ENCODE measurements at regions not wholly inside any gene's neighbourhood (a gene's known extent, or its start where the extent isn't known, plus 50 kb on each side); places are given as distances from the start of the nearest gene placed in this dataset.

DNA sequence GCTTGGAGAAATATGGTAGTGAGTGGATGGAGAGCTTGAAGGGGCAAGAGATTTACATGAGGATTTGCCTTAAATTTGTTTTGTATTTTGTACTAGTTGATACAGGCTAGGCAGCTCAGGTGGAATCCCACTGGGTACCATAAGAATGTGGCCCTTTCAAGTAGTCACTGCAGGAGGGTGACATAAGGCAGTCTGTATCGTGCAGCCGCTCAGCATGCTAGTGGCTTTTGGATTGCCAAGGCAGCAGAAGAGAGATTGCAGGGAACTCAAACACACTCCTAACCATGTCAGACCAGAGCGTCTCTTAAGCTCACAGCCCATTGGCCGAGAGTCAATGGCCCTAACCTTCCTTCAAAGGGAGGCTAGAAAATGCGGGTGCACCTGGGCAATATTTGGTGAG, 420.0 kb downstream of the ADGRL2 start:
- Mint-ChIP-seq H3K4me1 (ENCODE audit: low read depth) (no peaks in the 10 kb centered on the region), H3K27me3 (no peaks in the 10 kb centered on the region), H3K4me3 (no peak overlapping the region), H3K27ac (no peak overlapping the region), H3K36me3 (no peaks in the 10 kb centered on the region), H3K9me3 (ENCODE audit: low read depth) (no peaks in the 10 kb centered on the region)

DNA sequence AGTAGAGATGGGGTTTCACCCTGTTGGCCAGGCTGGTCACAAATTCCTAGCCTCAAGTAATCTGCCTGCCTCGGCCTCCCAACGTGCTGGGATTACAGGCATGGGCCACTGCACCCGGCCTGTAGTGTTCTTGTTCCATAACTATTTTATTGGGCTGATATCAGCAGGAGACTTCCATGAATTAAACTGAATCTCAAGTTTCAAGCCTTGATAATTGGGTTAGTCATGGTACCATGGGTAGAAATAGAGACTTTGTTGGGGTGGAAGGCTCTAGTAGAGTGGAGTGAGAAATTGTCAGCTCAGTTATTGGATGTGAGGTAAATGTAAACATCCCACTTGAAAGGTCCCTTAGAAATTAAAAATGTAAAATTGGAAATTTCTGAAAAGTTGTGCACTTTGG, 419.1 kb downstream of the ADGRL2 start:
- no peaks in the 10 kb centered on the region for H3K4me1 Mint-ChIP-seq (ENCODE audit: low read depth)
- peaks cover 3% of the 10 kb centered on the region for H3K9me3 Mint-ChIP-seq (ENCODE audit: low read depth)
- no peak overlapping the region for H3K4me3 Mint-ChIP-seq
- H3K27ac Mint-ChIP-seq, result no peak overlapping the region
- no peaks in the 10 kb centered on the region for H3K27me3 Mint-ChIP-seq
- no peaks in the 10 kb centered on the region for H3K36me3 Mint-ChIP-seq

DNA sequence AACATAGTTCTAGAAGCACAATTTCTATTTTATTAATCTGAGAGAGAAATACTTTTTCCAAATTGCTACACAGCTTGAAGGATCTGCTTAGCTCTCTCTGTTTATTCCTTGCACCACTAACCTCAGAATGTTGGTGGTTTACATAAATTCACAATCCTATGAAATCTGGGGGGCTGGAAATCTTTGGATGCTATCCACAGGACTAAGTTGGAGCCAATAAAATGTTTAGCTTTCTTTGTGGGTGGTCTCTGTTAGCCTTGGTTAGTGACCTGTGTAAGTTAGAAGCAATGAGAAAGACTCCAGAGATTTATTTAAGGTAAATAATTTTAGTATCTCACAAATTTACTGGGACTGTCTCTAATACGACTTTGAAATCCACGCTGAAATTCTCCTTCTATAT, 418.1 kb downstream of the ADGRL2 start:
- H3K27ac Mint-ChIP-seq, result no peak overlapping the region
- no peaks in the 10 kb centered on the region for H3K4me1 Mint-ChIP-seq (ENCODE audit: low read depth)
- peaks cover 3% of the 10 kb centered on the region for H3K9me3 Mint-ChIP-seq (ENCODE audit: low read depth)
- no peak overlapping the region for H3K4me3 Mint-ChIP-seq
- H3K36me3 Mint-ChIP-seq, result no peaks in the 10 kb centered on the region
- no peaks in the 10 kb centered on the region for H3K27me3 Mint-ChIP-seq

DNA sequence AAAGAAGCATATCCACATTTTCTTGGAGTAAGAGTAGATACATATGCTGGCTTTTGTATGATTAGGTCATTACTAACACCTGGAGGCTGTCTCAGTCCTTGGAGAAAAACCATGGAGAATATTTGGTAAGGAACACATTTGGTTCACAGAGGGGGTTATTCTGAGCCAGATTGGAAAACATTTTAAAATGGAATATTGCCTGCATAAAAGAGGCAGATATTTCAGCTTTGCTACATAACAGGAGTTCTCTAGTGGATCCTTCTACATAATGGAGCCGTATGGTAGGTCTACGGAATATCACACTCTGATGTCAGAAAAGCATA, 415.1 kb downstream of the ADGRL2 start:
- H3K27ac Mint-ChIP-seq, result no peak overlapping the region
- no peaks in the 10 kb centered on the region for H3K4me1 Mint-ChIP-seq (ENCODE audit: low read depth)
- H3K9me3 Mint-ChIP-seq (ENCODE audit: low read depth), result peaks cover 3% of the 10 kb centered on the region
- H3K4me3 Mint-ChIP-seq, result no peak overlapping the region
- no peaks in the 10 kb centered on the region for H3K36me3 Mint-ChIP-seq
- H3K27me3 Mint-ChIP-seq, result no peaks in the 10 kb centered on the region

DNA sequence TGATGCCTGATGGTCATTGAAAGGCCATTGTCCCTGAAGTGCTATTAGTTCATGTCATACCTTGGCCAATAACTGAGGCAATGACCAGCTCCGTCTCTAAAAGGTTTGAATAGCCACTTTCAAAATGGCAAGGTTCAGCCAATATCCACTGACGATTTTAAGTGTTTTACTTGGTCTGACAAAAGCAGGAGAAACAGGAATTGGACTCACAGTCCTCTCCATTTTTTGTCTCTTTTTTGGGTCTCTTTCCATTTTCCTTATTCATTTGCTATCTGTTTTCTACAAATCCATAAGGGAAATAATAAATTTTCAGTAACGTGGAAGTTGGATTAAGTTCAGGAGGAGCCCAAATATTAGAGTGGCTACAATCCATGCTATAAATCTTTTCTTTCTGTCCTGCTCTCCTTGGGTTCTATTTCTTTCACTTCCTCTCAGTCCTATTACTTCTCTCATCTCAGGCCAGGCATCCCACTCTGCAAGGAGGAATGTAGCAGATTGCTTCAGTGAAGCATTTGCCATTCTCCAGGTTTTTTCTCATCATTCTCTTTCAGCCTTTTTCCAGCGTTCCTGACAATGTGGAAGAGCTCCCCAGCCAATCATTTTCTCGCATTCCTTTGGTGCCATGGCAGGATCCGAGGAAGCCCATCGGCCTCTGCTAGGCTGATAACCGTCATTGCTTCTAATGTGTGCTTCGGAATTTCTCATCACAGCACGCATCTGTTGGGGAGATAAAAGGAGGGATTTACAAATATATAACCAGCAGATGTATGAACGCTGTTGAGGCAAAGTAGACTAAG, 414.5 kb downstream of the ADGRL2 start:
- H3K27ac Mint-ChIP-seq, result no peak overlapping the region
- peaks cover 3% of the 10 kb centered on the region for H3K9me3 Mint-ChIP-seq (ENCODE audit: low read depth)
- H3K36me3 Mint-ChIP-seq, result no peaks in the 10 kb centered on the region
- no peaks in the 10 kb centered on the region for H3K4me1 Mint-ChIP-seq (ENCODE audit: low read depth)
- H3K27me3 Mint-ChIP-seq, result no peaks in the 10 kb centered on the region
- no peak overlapping the region for H3K4me3 Mint-ChIP-seq

DNA sequence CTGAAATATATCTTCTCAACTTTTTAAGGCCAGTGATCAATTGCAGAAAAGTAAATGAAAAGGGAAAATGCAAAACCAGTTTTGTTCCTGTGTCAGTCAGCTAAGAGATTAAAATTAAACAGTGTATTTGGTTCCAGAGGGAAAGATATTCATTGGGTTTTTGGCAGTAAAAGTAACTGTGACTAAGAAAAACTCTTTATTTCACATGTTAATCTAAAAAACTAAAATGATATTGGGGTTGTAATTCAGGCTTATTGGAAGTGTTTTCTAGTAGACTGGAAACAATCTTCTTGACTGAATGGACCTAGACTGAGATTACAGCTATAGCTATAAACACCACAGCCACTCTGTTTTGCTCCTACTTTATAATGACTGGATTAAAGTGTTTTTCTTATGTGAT, 413.9 kb downstream of the ADGRL2 start:
- H3K36me3 Mint-ChIP-seq, result no peaks in the 10 kb centered on the region
- H3K27ac Mint-ChIP-seq, result no peak overlapping the region
- H3K4me3 Mint-ChIP-seq, result no peak overlapping the region
- H3K9me3 Mint-ChIP-seq (ENCODE audit: low read depth), result peaks cover 3% of the 10 kb centered on the region
- H3K27me3 Mint-ChIP-seq, result no peaks in the 10 kb centered on the region
- H3K4me1 Mint-ChIP-seq (ENCODE audit: low read depth), result no peaks in the 10 kb centered on the region

DNA sequence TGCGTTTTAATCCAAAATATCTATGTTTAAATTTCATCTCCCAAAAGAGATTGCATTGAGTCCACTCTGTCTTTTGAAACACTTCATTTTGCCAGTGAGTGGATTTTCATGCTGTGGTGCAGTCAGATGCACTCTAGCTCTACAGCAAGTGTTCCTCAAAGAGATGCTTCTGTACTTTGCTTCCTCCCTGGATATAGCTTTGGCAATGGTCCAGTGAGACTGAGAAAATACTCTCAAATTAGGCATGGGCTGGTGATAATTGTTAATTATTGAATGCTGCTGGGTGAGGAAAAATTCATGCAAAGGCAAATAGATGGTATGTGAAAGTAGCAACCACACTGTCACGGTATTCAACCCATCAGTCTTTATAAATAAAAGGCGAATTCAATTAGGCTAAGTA, 396.9 kb downstream of the ADGRL2 start:
- no peaks in the 10 kb centered on the region for H3K36me3 Mint-ChIP-seq
- H3K4me3 Mint-ChIP-seq, result no peak overlapping the region
- no peaks in the 10 kb centered on the region for H3K27me3 Mint-ChIP-seq
- H3K4me1 Mint-ChIP-seq (ENCODE audit: low read depth), result no peaks in the 10 kb centered on the region
- no peaks in the 10 kb centered on the region for H3K9me3 Mint-ChIP-seq (ENCODE audit: low read depth)
- H3K27ac Mint-ChIP-seq, result no peak overlapping the region

DNA sequence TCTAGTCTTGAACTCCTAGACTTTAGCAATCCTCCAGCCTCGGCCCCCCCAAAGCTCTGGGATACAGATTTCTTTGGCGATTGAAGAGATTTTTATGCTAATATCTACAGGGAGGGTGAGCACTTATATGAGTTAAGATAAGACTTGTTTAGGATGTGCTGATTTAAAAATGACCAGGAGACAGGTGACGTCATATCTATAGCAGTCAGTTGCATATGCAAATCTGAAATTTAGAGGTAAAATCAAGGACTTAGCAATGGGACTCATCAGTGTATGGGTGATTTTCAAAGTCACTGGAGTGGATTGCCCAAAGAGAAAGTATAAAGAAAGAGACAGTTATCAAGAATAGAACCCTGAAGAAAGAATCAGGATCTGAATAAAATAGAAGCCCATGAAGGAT, 394.5 kb downstream of the ADGRL2 start:
- no peaks in the 10 kb centered on the region for H3K36me3 Mint-ChIP-seq
- no peaks in the 10 kb centered on the region for H3K4me1 Mint-ChIP-seq (ENCODE audit: low read depth)
- no peak overlapping the region for H3K4me3 Mint-ChIP-seq
- no peaks in the 10 kb centered on the region for H3K9me3 Mint-ChIP-seq (ENCODE audit: low read depth)
- no peaks in the 10 kb centered on the region for H3K27me3 Mint-ChIP-seq
- no peak overlapping the region for H3K27ac Mint-ChIP-seq

DNA sequence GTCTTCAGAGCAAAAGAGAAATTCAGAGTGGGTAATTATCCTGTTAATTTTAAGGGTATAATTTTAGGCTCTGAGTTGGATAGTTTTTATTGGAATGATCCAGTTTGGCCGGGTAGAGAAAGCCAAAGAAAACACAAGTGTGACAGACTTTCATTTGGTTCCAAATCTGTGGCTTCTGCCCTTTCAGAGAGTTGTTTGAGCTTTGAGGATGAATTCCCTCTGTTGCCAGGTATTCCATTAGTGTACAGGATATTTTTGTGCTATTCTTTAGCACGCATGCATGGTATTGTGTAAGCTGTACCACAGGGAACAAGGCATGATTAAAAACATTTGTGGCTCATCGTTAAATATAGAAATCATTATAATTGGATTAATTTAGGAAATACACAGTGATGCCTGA, 384.4 kb downstream of the ADGRL2 start:
- Mint-ChIP-seq H3K36me3 (no peaks in the 10 kb centered on the region), H3K27ac (no peak overlapping the region), H3K27me3 (no peaks in the 10 kb centered on the region), H3K9me3 (ENCODE audit: low read depth) (no peaks in the 10 kb centered on the region), H3K4me3 (no peak overlapping the region), H3K4me1 (ENCODE audit: low read depth) (no peaks in the 10 kb centered on the region)

DNA sequence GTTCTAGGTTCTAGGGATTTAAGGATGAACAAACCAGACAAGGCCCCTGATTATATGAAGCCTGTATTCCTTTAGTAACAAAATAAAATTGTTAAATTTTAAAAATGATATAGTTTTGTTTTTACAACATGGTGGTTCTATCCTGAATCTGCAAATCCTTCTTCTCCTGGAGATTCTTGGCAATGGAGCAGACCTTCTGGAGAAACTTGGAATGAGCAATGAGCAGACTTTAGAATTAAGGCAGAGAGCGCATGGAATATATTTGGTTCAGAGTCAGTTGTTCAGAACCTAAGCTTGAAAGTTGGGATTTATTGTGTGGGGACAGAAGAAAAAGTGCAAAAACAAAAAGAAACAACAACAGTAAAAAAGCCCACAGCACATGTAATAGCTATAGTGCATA, 381.1 kb downstream of the ADGRL2 start:
- Mint-ChIP-seq H3K27ac (no peak overlapping the region), H3K36me3 (no peaks in the 10 kb centered on the region), H3K9me3 (ENCODE audit: low read depth) (no peaks in the 10 kb centered on the region), H3K27me3 (no peaks in the 10 kb centered on the region), H3K4me3 (no peak overlapping the region), H3K4me1 (ENCODE audit: low read depth) (no peaks in the 10 kb centered on the region)

DNA sequence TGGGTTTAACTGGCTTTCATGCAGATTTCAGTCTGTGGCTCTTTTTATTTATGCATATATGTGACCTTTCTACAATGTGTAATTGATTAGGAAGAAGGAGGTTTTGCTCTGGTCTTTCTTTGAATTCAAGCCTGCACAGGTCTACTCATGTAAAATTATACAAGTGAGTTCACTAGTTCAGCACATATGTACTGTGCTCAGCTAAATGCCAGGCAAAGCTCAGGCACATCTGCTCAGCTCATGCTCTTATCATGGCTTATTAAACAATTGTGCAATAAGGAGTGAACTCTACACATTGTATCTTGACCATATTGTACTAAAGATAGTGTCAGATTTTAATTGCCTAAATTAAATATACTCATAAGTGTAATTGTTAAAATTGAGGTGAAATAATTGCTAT, 378.4 kb downstream of the ADGRL2 start:
- H3K9me3 Mint-ChIP-seq (ENCODE audit: low read depth), result no peaks in the 10 kb centered on the region
- H3K4me1 Mint-ChIP-seq (ENCODE audit: low read depth), result no peaks in the 10 kb centered on the region
- no peaks in the 10 kb centered on the region for H3K36me3 Mint-ChIP-seq
- H3K27ac Mint-ChIP-seq, result no peak overlapping the region
- H3K27me3 Mint-ChIP-seq, result no peaks in the 10 kb centered on the region
- H3K4me3 Mint-ChIP-seq, result no peak overlapping the region

DNA sequence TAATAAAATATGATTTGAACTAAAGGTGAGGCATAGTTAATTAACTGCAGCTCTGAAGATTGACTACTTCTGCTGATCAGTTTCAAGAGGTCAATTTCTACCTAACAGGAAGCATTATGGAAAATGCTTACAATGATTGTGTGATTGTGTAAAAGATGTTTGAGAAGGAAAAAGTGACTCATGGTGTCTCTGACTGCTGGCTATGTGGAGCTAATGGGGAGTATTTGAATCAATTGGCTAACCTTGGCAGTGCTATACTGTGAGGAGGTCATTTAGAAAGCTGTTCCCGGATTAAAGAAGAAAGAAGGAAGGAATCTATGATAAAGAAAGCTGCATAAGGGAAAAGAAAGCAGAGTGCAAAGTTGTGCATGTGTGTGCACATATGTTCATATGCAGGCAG, 376.5 kb downstream of the ADGRL2 start:
- no peaks in the 10 kb centered on the region for H3K4me1 Mint-ChIP-seq (ENCODE audit: low read depth)
- H3K27me3 Mint-ChIP-seq, result no peaks in the 10 kb centered on the region
- no peaks in the 10 kb centered on the region for H3K9me3 Mint-ChIP-seq (ENCODE audit: low read depth)
- H3K36me3 Mint-ChIP-seq, result no peaks in the 10 kb centered on the region
- no peak overlapping the region for H3K27ac Mint-ChIP-seq
- H3K4me3 Mint-ChIP-seq, result no peak overlapping the region

DNA sequence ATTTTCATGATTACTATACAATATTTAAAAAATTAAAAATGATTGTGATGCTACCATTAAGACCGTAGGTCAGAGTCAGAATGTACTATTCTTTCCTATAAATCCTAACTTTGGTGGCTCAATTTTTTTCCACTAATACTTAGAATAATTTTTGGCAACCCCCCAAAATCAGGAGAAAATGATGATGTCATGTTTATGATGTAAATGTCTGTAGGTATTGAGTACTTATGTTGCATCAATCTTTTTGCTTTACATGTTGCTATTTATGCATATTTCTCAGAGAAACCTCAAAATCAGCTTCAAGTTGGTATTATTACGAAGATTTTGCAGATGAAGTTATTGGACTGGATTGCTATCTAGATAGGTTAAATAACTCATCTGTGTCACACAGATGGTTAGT, 371.2 kb downstream of the ADGRL2 start:
- H3K9me3 Mint-ChIP-seq (ENCODE audit: low read depth), result no peaks in the 10 kb centered on the region
- H3K27me3 Mint-ChIP-seq, result no peaks in the 10 kb centered on the region
- H3K4me3 Mint-ChIP-seq, result no peak overlapping the region
- no peak overlapping the region for H3K27ac Mint-ChIP-seq
- no peaks in the 10 kb centered on the region for H3K4me1 Mint-ChIP-seq (ENCODE audit: low read depth)
- no peaks in the 10 kb centered on the region for H3K36me3 Mint-ChIP-seq

DNA sequence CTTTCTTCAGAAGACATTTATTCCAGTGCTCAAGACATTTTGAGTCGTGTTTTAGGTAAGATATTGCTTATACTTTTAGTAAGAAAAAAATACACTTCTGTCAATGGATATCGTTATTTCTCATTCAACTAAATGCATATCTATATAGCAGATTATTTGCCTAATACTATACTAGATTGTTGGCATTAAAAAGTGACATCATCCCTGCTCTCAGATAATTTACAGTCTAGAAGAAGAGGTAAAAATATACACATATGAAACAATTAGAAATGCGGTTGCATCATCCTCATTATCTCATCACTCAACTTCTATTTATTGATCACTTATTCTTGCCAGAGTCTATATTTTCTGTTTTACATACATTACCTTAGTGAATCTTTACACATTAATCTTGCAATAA, 367.7 kb downstream of the ADGRL2 start:
- Mint-ChIP-seq H3K36me3 (no peaks in the 10 kb centered on the region), H3K4me3 (no peak overlapping the region), H3K4me1 (ENCODE audit: low read depth) (no peaks in the 10 kb centered on the region), H3K9me3 (ENCODE audit: low read depth) (no peaks in the 10 kb centered on the region), H3K27ac (no peak overlapping the region), H3K27me3 (no peaks in the 10 kb centered on the region)

DNA sequence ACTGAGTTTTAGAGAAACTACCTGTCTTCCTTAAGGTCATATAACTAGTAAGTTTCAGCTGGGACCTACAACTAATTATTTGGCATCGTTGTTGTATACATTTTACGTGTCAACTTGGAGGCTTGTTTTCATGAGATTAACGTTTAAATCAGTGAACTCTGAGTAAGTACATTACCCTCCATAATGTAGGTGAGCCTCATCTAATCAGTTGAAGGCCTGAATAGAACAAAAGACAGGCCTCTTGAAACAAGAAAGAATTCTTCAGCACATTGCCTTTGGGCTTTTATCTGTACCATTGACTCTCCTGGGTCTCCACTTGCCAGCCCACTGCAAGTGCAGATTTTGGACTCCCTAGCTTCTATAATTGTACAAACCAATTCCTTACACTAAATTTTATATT, 364.6 kb downstream of the ADGRL2 start:
- no peaks in the 10 kb centered on the region for H3K27me3 Mint-ChIP-seq
- H3K27ac Mint-ChIP-seq, result no peak overlapping the region
- no peaks in the 10 kb centered on the region for H3K9me3 Mint-ChIP-seq (ENCODE audit: low read depth)
- H3K4me1 Mint-ChIP-seq (ENCODE audit: low read depth), result no peaks in the 10 kb centered on the region
- no peaks in the 10 kb centered on the region for H3K36me3 Mint-ChIP-seq
- H3K4me3 Mint-ChIP-seq, result no peak overlapping the region
